Activated CD8-positive, alpha-beta memory T cell treated with anti-CD3 and anti-CD28 coated beads for 48 hours (primary cell): ENCODE measurements at regions not wholly inside any gene's neighbourhood (a gene's known extent, or its start where the extent isn't known, plus 50 kb on each side); places are given as distances from the start of the nearest gene placed in this dataset.

Experiments
- DNase-seq, 3 experiments: peaks; one replicate each; pipeline ENCODE4 v3.0.0-alpha.2; 2020; ENCODE audit warnings: low read depth in 2 of 3, low spot score in 2 of 3

GRCh38 chr12:114918535-114919233 is 234.7 kb upstream of the TBX3 start:
- no peak for DNase-seq

- no peak for DNase-seq
These were observed 234.0 kb upstream of the TBX3 start for GRCh38 chr12:114917953-114918352.

GRCh38 chr12:114917307-114917706 is 233.3 kb upstream of the TBX3 start:
- DNase-seq: no peak

- DNase-seq: no peak
These were observed 232.6 kb upstream of the TBX3 start for GRCh38 chr12:114916541-114916940.

GRCh38 chr12:114916124-114916523 is 232.1 kb upstream of the TBX3 start:
- DNase-seq: no peak

- DNase-seq: no peak
These were observed 230.2 kb upstream of the TBX3 start for GRCh38 chr12:114913871-114914801.

- no peak for DNase-seq
These were observed 228.8 kb upstream of the TBX3 start for GRCh38 chr12:114912811-114913210.

GRCh38 chr12:114911196-114911595 is 227.2 kb upstream of the TBX3 start:
- no peak for DNase-seq

- DNase-seq: no peak
These were observed 220.5 kb upstream of the TBX3 start for GRCh38 chr12:114904254-114905003.

GRCh38 chr12:114903083-114903691 is 219.2 kb upstream of the TBX3 start:
- DNase-seq: no peak

GRCh38 chr12:114902665-114903064 is 218.7 kb upstream of the TBX3 start:
- DNase-seq: no peak

GRCh38 chr12:114901316-114901715 is 217.3 kb upstream of the TBX3 start:
- DNase-seq: no peak

GRCh38 chr12:114898159-114898558 is 214.2 kb upstream of the TBX3 start:
- DNase-seq: no peak

- no peak for DNase-seq
These were observed 211.9 kb upstream of the TBX3 start for GRCh38 chr12:114895827-114896226.

- no peak for DNase-seq
These were observed 211.1 kb upstream of the TBX3 start for GRCh38 chr12:114895081-114895480.

GRCh38 chr12:114894076-114894475 is 210.1 kb upstream of the TBX3 start:
- DNase-seq: no peak

GRCh38 chr12:114888928-114889584 is 205.1 kb upstream of the TBX3 start:
- DNase-seq: no peak

- DNase-seq: no peak
These were observed 204.5 kb upstream of the TBX3 start for GRCh38 chr12:114888448-114888847.

- no peak for DNase-seq
These were observed 201.5 kb upstream of the TBX3 start for GRCh38 chr12:114885501-114885900.

GRCh38 chr12:114884575-114884974 is 200.6 kb upstream of the TBX3 start:
- DNase-seq: no peak

GRCh38 chr12:114882083-114882482 is 198.1 kb upstream of the TBX3 start:
- no peak for DNase-seq
